ENCODE measurements at regions not wholly inside any gene's neighbourhood (a gene's known extent, or its start where the extent isn't known, plus 50 kb on each side); places are given as distances from the start of the nearest gene placed in this dataset.

- H3K4me3 ChIP-seq = no peak overlapping the region
- H3K27ac ChIP-seq = no peak overlapping the region
- TF ChIP-seq CTCF (IDR thresholded peaks at IDR 0.05) (no peak), POLR2A (IDR thresholded peaks at IDR 0.05) (no peak)
- H3K27me3 ChIP-seq = no peaks in the 10 kb centered on the region
- H3K36me3 ChIP-seq = no peaks in the 10 kb centered on the region
- no peak for DNase-seq
- no peaks in the 10 kb centered on the region for H3K4me1 ChIP-seq
- intact Hi-C loops (cut with DNase I; ENCODE audit: low total_unique reads) = no loop called here
- no peaks in the 10 kb centered on the region for H3K9me3 ChIP-seq
These were observed 74.5 kb downstream of the MDH1 start for GRCh38 chr2:63663013-63663864.

DNA sequence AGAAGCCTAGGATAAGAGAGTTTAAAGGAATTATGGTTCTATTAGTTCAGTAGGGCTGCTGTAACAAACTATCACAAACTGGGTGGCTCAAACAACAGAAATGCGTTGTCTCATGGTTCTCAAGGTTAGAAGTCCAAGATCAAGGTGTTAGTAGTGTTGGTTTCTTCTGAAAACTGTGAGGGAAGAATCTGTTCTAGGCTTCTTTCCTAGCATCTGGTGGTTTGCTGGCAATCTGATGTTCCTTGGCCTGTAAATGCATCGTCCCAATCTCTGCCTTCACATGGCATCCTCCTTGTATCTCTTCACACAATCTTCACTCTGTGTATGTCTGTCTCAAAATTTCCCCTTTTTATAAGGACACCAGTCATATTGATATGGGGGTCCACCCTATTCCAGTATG lies 76.3 kb downstream of the MDH1 start:
- Histone ChIP-seq H3K27me3 (no peaks in the 10 kb centered on the region), H3K27ac (no peak overlapping the region), H3K4me1 (no peaks in the 10 kb centered on the region), H3K36me3 (no peaks in the 10 kb centered on the region), H3K9me3 (no peaks in the 10 kb centered on the region), H3K4me3 (no peak overlapping the region)
- intact Hi-C loops (cut with DNase I; ENCODE audit: low total_unique reads) = no loop called here
- TF ChIP-seq CTCF (IDR thresholded peaks at IDR 0.05) = no peak
- no peak for TF ChIP-seq POLR2A (IDR thresholded peaks at IDR 0.05)
- DNase-seq = no peak

DNA sequence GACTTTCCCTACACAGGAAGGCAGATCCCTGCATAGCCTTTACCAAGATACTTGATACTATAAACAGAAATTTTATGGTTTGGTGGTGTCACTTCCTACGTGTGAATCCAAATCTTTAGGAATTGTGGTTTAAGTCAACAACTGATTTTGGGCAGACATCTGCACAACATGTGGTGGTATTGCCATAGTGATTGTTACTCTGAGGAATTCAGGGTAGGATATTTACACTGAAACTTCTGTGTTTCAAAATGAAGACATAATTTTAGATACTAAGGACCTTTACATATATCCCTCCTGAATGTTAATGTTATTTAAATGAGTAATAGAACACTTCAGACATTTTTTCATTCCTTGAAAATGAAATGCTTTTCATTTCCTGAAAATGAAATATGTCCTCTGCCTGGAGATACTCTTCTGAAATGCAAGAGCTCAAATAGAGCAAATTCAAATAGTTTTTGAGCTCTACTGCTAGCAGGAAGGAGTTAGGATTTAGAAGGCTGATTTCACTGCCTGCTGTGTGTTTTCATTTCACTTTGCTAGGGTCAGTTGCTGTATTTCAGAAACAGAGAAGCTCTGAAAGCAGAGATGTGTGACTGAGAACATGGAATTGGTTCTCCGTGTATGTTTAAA lies 77.2 kb downstream of the MDH1 start:
- H3K36me3 ChIP-seq = no peaks in the 10 kb centered on the region
- intact Hi-C loops (cut with DNase I; ENCODE audit: low total_unique reads) = no loop called here
- no peak overlapping the region for H3K4me3 ChIP-seq
- DNase-seq = no peak
- no peaks in the 10 kb centered on the region for H3K9me3 ChIP-seq
- no peak for TF ChIP-seq POLR2A (IDR thresholded peaks at IDR 0.05)
- TF ChIP-seq CTCF (IDR thresholded peaks at IDR 0.05) = no peak
- H3K4me1 ChIP-seq = no peaks in the 10 kb centered on the region
- H3K27ac ChIP-seq = no peak overlapping the region
- no peaks in the 10 kb centered on the region for H3K27me3 ChIP-seq

DNA sequence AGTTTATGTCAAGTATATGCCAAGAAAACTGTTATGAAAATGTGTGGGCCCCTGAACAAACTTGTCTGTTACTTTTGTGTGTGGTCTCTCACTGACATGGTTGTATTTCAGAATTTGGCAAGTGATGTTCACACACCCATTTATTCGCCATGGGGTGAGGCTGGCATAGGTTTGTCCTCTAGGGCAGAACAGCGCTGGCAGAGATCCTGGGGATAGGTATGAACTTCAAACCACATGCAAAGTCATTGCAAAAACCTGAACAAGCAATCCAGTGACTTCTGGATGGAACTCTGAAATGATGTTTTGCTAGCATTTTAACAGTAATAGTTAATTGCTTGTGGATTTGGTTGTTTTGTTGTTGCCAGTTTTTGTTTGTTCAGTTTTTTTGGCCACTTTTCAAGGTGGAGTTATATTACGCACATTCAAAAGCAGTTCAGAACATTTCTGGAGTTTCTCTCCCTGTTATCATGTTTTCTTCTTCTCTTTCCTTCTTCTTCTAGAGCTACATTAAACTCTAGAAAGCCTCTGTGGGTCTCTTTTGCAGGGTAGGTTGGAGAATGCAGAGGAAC lies 78.5 kb downstream of the MDH1 start:
- H3K27ac ChIP-seq = no peak overlapping the region
- intact Hi-C loops (cut with DNase I; ENCODE audit: low total_unique reads) = no loop called here
- DNase-seq = no peak
- no peak overlapping the region for H3K4me3 ChIP-seq
- H3K9me3 ChIP-seq = no peaks in the 10 kb centered on the region
- no peaks in the 10 kb centered on the region for H3K36me3 ChIP-seq
- no peaks in the 10 kb centered on the region for H3K27me3 ChIP-seq
- TF ChIP-seq POLR2A (IDR thresholded peaks at IDR 0.05) (no peak), CTCF (IDR thresholded peaks at IDR 0.05) (no peak)
- H3K4me1 ChIP-seq = no peaks in the 10 kb centered on the region

GRCh38 chr2:63668000-63668399 lies 79.2 kb downstream of the MDH1 start:
- no peaks in the 10 kb centered on the region for H3K4me1 ChIP-seq
- H3K36me3 ChIP-seq = no peaks in the 10 kb centered on the region
- no peak for DNase-seq
- no peak overlapping the region for H3K27ac ChIP-seq
- intact Hi-C loops (cut with DNase I; ENCODE audit: low total_unique reads) = no loop called here
- no peaks in the 10 kb centered on the region for H3K9me3 ChIP-seq
- no peak for TF ChIP-seq CTCF (IDR thresholded peaks at IDR 0.05)
- TF ChIP-seq POLR2A (IDR thresholded peaks at IDR 0.05) = no peak
- no peak overlapping the region for H3K4me3 ChIP-seq
- H3K27me3 ChIP-seq = no peaks in the 10 kb centered on the region

All from uterus (tissue), 3 donors.